ENCODE measurements at regions not wholly inside any gene's neighbourhood (a gene's known extent, or its start where the extent isn't known, plus 50 kb on each side); places are given as distances from the start of the nearest gene placed in this dataset.

- no peak for TF ChIP-seq CTCF (IDR thresholded peaks at IDR 0.05)
Measured at GRCh38 chr5:115469904-115470516, 74.6 kb downstream of the FEM1C start.

- no peak for TF ChIP-seq CTCF (IDR thresholded peaks at IDR 0.05)
Measured at GRCh38 chr5:115467628-115468027, 76.9 kb downstream of the FEM1C start.

GRCh38 chr5:115465431-115465830, 79.1 kb downstream of the FEM1C start:
- TF ChIP-seq CTCF (IDR thresholded peaks at IDR 0.05) = no peak

- TF ChIP-seq CTCF (IDR thresholded peaks at IDR 0.05) = no peak
Measured at GRCh38 chr5:115463983-115464382, 80.6 kb downstream of the FEM1C start.

GRCh38 chr5:115461506-115462290, 82.9 kb downstream of the FEM1C start:
- TF ChIP-seq CTCF (IDR thresholded peaks at IDR 0.05) = no peak

- no peak for TF ChIP-seq CTCF (IDR thresholded peaks at IDR 0.05)
Measured at GRCh38 chr5:115461093-115461492, 83.5 kb downstream of the FEM1C start.

- TF ChIP-seq CTCF (IDR thresholded peaks at IDR 0.05) = no peak
Measured at GRCh38 chr5:115460472-115460871, 84.1 kb downstream of the FEM1C start.

All from LNCAP (cell line).